GM23338 (cell line): ENCODE measurements at regions not wholly inside any gene's neighbourhood (a gene's known extent, or its start where the extent isn't known, plus 50 kb on each side); places are given as distances from the start of the nearest gene placed in this dataset.

Experiments
- ATAC-seq: fragments of 200-7000 bp; cut with Tn5 transposase; 3 replicates; pipeline ENCODE4 v1.9.1; 2020
- DNase-seq: peaks from one replicate; pipeline ENCODE4 v3.0.0-alpha.2; 2015; ENCODE audit warnings: low spot score
- H2AFZ ChIP-seq: fragments of 200-600 bp; sonication (generic); 2 replicates; pipeline ENCODE4 v1.8.0; 2016; ENCODE audit warnings: antibody characterized with exemption, mild to moderate bottlenecking, moderate library complexity
- H3F3A ChIP-seq: fragments of 200-600 bp; sonication (generic); replicated peaks from 2 replicates; pipeline ENCODE4 v1.8.0; 2017; ENCODE audit warnings: antibody characterized with exemption, mixed run types, low read depth
- H3K27ac ChIP-seq: fragments of 200-600 bp; sonication (generic); 2 replicates; pipeline ENCODE4 v1.6.1; 2016; ENCODE audit warnings: low read depth
- H3K27me3 ChIP-seq: fragments of 200-600 bp; sonication (generic); 2 replicates; pipeline ENCODE4 v1.8.0; 2016; ENCODE audit warnings: mild to moderate bottlenecking, mixed run types, moderate library complexity; ENCODE audit not compliant: insufficient read depth
- H3K36me3 ChIP-seq: fragments of 200-600 bp; sonication (generic); 2 replicates; pipeline ENCODE4 v1.8.0; 2016; ENCODE audit warnings: mild to moderate bottlenecking; ENCODE audit not compliant: insufficient read depth
- H3K4me1 ChIP-seq: fragments of 200-600 bp; sonication (generic); 2 replicates; pipeline ENCODE4 v1.8.0; 2016; ENCODE audit warnings: mild to moderate bottlenecking, moderate library complexity; ENCODE audit not compliant: insufficient read depth
- H3K4me2 ChIP-seq: fragments of 200-600 bp; sonication (generic); 2 replicates; pipeline ENCODE4 v1.7.1; 2017; ENCODE audit warnings: mixed run types
- H3K4me3 ChIP-seq: fragments of 200-600 bp; sonication (generic); 2 replicates; pipeline ENCODE4 v1.6.1; 2016; ENCODE audit warnings: mixed run types
- H3K79me2 ChIP-seq: fragments of 200-600 bp; sonication (generic); replicated peaks from 2 replicates; pipeline ENCODE4 v1.8.0; 2017; ENCODE audit warnings: mild to moderate bottlenecking; ENCODE audit not compliant: insufficient read depth
- H3K9me2 ChIP-seq: fragments of 200-600 bp; sonication (generic); 2 replicates; pipeline ENCODE4 v1.8.0; 2017; ENCODE audit not compliant: insufficient read depth
- H4K20me1 ChIP-seq: fragments of 200-600 bp; sonication (generic); replicated peaks from 2 replicates; pipeline ENCODE4 v1.8.0; 2017; ENCODE audit warnings: mild to moderate bottlenecking; ENCODE audit not compliant: insufficient read depth
- H3K27ac Mint-ChIP-seq: 2 replicates; pipeline ENCODE4 v1.8.0; 2020; ENCODE audit warnings: inconsistent platforms, mild to moderate bottlenecking, moderate library complexity, mixed read lengths
- H3K27me3 Mint-ChIP-seq: 3 replicates; pipeline ENCODE4 v1.8.0; 2022; ENCODE audit warnings: low read depth, mild to moderate bottlenecking, moderate library complexity, mixed read lengths, inconsistent platforms; ENCODE audit not compliant: insufficient read depth, poor library complexity
- H3K36me3 Mint-ChIP-seq: 3 replicates; pipeline ENCODE4 v1.8.0; 2021; ENCODE audit warnings: low read depth, mild to moderate bottlenecking, inconsistent platforms, moderate library complexity, mixed read lengths
- H3K4me1 Mint-ChIP-seq: 3 replicates; pipeline ENCODE4 v1.8.0; 2020; ENCODE audit warnings: mild to moderate bottlenecking, inconsistent platforms, mixed read lengths
- H3K4me3 Mint-ChIP-seq: 3 replicates; pipeline ENCODE4 v1.8.0; 2021; ENCODE audit warnings: moderate library complexity, mild to moderate bottlenecking, inconsistent platforms, mixed read lengths
- H3K9me3 Mint-ChIP-seq: 3 replicates; pipeline ENCODE4 v1.8.0; 2020; ENCODE audit warnings: moderate library complexity, mild to moderate bottlenecking, inconsistent platforms, mixed read lengths
- CREB1 ChIP-seq: fragments of 250-450 bp; sonication (Bioruptor Pico); IDR thresholded peaks from 2 replicates; pipeline ENCODE4 v1.5.0; 2020; ENCODE audit warnings: low read depth, mild to moderate bottlenecking, moderate library complexity
- EZH2 ChIP-seq: fragments of 200-600 bp; sonication (generic); IDR thresholded peaks from one replicate; pipeline ENCODE4 v1.8.0; 2017; ENCODE audit warnings: antibody characterized with exemption, mild to moderate bottlenecking, low read depth; ENCODE audit not compliant: unreplicated experiment
- EZH2phosphoT487 ChIP-seq: fragments of 200-600 bp; sonication (generic); IDR thresholded peaks from one replicate; pipeline ENCODE4 v1.8.1; 2018; ENCODE audit warnings: antibody characterized with exemption; ENCODE audit not compliant: unreplicated experiment
- JUNB ChIP-seq: IDR thresholded peaks from one replicate; pipeline ENCODE4 v1.6.1; 2016; ENCODE audit warnings: antibody characterized with exemption; ENCODE audit not compliant: unreplicated experiment
- NANOG ChIP-seq: IDR thresholded peaks from 2 replicates; pipeline ENCODE4 v1.6.1; 2016; ENCODE audit warnings: antibody characterized with exemption, borderline replicate concordance
- STAT1 ChIP-seq: IDR thresholded peaks from one replicate; pipeline ENCODE4 v1.6.1; 2016; ENCODE audit warnings: antibody characterized with exemption; ENCODE audit not compliant: unreplicated experiment
- ZNF114 ChIP-seq: fragments of 250-450 bp; sonication (Bioruptor Pico); IDR thresholded peaks from 2 replicates; pipeline ENCODE4 v1.5.0; 2020; ENCODE audit warnings: mild to moderate bottlenecking, moderate library complexity
- ZNF331 ChIP-seq: fragments of 250-450 bp; sonication (Bioruptor Pico); IDR thresholded peaks from 2 replicates; pipeline ENCODE4 v1.5.0; 2020; ENCODE audit warnings: low read depth, mild to moderate bottlenecking, moderate library complexity
- TF ChIP-seq, protein P1 (sequence below): IDR thresholded peaks from 2 replicates; pipeline ENCODE4 v1.6.1; 2016; ENCODE audit warnings: antibody characterized with exemption
- TF ChIP-seq, protein P2 (sequence below): IDR thresholded peaks from one replicate; pipeline ENCODE4 v1.6.1; 2018; ENCODE audit warnings: antibody characterized with exemption; ENCODE audit not compliant: unreplicated experiment
- TF ChIP-seq, protein P3 (sequence below), 2 experiments: fragments of 200-600 bp in 1 of 2; sonication (generic) in 1 of 2; conservative IDR thresholded peaks; 2 replicates each; pipeline versions ENCODE4 v1.5.1 to v1.6.1; 2016 to 2017; ENCODE audit warnings: antibody characterized with exemption in 2 of 2, low read depth in 2 of 2, mild to moderate bottlenecking in 2 of 2, moderate library complexity in 1 of 2

DNA sequence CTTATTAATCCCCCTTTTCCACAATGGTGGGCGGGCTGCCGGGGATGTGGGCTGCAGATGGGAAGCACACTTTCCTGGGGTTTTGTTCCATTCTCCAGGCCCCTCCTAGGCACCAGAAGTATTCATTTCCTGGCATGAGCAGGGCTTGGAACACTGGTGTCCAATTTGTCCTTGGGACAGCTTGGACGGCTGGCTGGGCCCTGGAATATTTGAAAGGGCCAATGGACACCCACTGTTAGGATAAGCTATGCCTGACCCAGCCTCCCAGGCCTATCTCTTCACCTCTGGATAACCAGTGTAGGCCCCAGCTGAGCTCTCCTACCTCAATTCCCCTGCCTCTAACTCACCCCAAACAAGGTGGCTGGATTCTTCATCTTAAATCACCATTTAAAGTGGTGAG is 354.9 kb downstream of the PTEN start (continued):
- TF ChIP-seq JUNB (no peak), CREB1 (no peak)
- TF ChIP-seq, protein P1, sequence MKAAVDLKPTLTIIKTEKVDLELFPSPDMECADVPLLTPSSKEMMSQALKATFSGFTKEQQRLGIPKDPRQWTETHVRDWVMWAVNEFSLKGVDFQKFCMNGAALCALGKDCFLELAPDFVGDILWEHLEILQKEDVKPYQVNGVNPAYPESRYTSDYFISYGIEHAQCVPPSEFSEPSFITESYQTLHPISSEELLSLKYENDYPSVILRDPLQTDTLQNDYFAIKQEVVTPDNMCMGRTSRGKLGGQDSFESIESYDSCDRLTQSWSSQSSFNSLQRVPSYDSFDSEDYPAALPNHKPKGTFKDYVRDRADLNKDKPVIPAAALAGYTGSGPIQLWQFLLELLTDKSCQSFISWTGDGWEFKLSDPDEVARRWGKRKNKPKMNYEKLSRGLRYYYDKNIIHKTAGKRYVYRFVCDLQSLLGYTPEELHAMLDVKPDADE, result no peak

DNA sequence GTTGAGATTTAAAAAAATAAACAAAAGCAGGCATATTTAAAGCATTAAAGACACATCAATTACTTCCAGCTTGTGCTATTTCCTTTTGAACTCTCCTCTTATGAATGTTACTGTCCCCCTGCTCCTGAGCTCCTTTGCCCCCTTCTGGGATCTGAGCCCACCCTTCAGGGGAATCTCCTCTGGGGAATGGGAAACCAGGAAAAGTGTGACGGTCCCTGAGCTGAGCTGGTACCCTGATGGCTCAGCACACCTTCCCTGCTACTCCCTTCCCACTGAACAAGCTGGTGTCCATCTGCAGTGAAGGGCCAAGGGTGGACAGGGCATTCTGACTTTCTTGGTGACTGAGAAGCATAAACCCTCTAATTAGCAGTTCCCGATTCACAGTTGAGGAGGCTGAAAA is 356.3 kb downstream of the PTEN start:
- ATAC-seq (peak; percentile 32; the same call in 2 of the 3 replicates), DNase-seq (no peak)
- no peaks in the 10 kb centered on the region for H3F3A ChIP-seq
- H3K4me3 ChIP-seq, result no peak overlapping the region
- Mint-ChIP-seq H3K9me3 (no peaks in the 10 kb centered on the region), H3K36me3 (no peaks in the 10 kb centered on the region), H3K27me3 (no peaks in the 10 kb centered on the region), H3K4me3 (no peak overlapping the region), H3K27ac (no peak overlapping the region), H3K4me1 (peaks cover 3% of the 10 kb centered on the region; the same call in 2 of the 3 replicates)
- H4K20me1 ChIP-seq, result no peaks in the 10 kb centered on the region
- H3K4me1 ChIP-seq, result no peaks in the 10 kb centered on the region
- H3K27ac ChIP-seq, result no peak overlapping the region
- TF ChIP-seq JUNB (peak; percentile 68), ZNF331 (CRISPR knock-in tag) (no peak), EZH2 (no peak)
- H3K36me3 ChIP-seq, result no peaks in the 10 kb centered on the region
- H3K79me2 ChIP-seq, result no peaks in the 10 kb centered on the region
- H3K27me3 ChIP-seq, result no peaks in the 10 kb centered on the region
- H3K9me2 ChIP-seq, result 0 out of 2 replicates have a peak, but pooled peaks cover 4% of the 10 kb centered on the region
- H3K4me2 ChIP-seq, result no peak overlapping the region
- H2AFZ ChIP-seq, result peak overlapping the region; percentile 83

DNA sequence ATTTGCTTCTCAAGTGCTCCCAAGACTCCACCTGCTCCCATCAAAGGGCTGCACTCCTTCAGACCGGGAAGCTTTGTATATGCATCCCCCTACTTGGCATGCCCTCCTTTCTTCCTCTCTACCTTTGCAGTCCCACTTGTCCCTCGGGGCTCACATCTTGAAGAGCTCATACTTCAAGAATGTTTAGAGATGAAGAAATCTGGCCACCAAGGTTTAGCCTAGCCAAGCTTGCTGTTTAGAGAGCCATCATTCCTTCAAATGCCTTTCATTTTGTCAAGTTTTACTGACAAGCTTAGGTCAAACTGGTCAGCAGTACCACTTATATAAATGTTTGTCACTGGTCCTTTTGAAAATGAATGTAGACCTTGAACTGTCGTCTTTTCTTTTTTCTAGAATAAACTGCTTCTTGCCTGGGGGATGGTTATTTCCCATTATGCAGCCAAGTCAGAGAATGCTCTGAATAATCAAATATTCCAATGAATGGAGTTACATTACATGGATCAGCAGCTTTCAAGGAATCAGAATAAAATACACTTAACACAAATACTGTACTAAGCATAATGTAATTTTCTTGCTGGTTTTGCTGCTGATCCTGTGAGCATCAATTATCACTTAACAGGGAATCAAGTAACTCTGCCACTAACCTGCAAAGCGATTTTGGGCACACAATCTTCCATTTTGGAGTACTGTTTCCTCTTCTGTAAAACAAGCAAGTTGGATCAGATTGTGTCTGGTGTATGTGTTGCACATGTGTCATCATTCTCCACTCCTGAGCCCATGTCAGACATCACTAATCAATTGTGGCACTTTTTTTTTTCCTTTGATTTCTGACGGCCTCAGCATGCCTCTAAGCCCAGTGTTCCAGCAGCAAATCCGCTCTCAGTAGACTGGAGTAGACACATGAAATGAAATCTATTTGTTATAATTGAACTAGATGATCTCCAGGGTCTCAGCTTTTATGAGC is 357.9 kb downstream of the PTEN start:
- Mint-ChIP-seq H3K9me3 (no peaks in the 10 kb centered on the region), H3K4me1 (peaks cover 3% of the 10 kb centered on the region; the same call in 2 of the 3 replicates), H3K36me3 (no peaks in the 10 kb centered on the region), H3K27ac (no peak overlapping the region), H3K27me3 (no peaks in the 10 kb centered on the region), H3K4me3 (no peak overlapping the region)
- Histone ChIP-seq H3K27me3 (no peaks in the 10 kb centered on the region), H3F3A (no peaks in the 10 kb centered on the region), H4K20me1 (no peaks in the 10 kb centered on the region), H3K4me1 (no peaks in the 10 kb centered on the region), H3K9me2 (0 out of 2 replicates have a peak, but pooled peaks cover 4% of the 10 kb centered on the region), H3K27ac (no peak overlapping the region), H3K36me3 (no peaks in the 10 kb centered on the region), H3K4me3 (no peak overlapping the region), H3K79me2 (no peaks in the 10 kb centered on the region), H3K4me2 (no peak overlapping the region), H2AFZ (no peak overlapping the region)
- no peak for DNase-seq
- no peak; the same call in 2 of the 3 replicates for ATAC-seq
- no peak for TF ChIP-seq ZNF114 (CRISPR knock-in tag)
- TF ChIP-seq, protein P2, sequence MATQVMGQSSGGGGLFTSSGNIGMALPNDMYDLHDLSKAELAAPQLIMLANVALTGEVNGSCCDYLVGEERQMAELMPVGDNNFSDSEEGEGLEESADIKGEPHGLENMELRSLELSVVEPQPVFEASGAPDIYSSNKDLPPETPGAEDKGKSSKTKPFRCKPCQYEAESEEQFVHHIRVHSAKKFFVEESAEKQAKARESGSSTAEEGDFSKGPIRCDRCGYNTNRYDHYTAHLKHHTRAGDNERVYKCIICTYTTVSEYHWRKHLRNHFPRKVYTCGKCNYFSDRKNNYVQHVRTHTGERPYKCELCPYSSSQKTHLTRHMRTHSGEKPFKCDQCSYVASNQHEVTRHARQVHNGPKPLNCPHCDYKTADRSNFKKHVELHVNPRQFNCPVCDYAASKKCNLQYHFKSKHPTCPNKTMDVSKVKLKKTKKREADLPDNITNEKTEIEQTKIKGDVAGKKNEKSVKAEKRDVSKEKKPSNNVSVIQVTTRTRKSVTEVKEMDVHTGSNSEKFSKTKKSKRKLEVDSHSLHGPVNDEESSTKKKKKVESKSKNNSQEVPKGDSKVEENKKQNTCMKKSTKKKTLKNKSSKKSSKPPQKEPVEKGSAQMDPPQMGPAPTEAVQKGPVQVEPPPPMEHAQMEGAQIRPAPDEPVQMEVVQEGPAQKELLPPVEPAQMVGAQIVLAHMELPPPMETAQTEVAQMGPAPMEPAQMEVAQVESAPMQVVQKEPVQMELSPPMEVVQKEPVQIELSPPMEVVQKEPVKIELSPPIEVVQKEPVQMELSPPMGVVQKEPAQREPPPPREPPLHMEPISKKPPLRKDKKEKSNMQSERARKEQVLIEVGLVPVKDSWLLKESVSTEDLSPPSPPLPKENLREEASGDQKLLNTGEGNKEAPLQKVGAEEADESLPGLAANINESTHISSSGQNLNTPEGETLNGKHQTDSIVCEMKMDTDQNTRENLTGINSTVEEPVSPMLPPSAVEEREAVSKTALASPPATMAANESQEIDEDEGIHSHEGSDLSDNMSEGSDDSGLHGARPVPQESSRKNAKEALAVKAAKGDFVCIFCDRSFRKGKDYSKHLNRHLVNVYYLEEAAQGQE, result no peak
- no peak for TF ChIP-seq JUNB
- no peak for TF ChIP-seq EZH2phosphoT487
- TF ChIP-seq NANOG, result no peak
- TF ChIP-seq, protein P3, sequence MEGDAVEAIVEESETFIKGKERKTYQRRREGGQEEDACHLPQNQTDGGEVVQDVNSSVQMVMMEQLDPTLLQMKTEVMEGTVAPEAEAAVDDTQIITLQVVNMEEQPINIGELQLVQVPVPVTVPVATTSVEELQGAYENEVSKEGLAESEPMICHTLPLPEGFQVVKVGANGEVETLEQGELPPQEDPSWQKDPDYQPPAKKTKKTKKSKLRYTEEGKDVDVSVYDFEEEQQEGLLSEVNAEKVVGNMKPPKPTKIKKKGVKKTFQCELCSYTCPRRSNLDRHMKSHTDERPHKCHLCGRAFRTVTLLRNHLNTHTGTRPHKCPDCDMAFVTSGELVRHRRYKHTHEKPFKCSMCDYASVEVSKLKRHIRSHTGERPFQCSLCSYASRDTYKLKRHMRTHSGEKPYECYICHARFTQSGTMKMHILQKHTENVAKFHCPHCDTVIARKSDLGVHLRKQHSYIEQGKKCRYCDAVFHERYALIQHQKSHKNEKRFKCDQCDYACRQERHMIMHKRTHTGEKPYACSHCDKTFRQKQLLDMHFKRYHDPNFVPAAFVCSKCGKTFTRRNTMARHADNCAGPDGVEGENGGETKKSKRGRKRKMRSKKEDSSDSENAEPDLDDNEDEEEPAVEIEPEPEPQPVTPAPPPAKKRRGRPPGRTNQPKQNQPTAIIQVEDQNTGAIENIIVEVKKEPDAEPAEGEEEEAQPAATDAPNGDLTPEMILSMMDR (conservative IDR thresholded peaks at IDR 0.05; ENCODE audit: low read depth in 2 of 2), result no peak
- TF ChIP-seq STAT1, result no peak
- TF ChIP-seq CREB1, result no peak
- TF ChIP-seq EZH2, result no peak
